PC-3 (cell line): ENCODE measurements at regions not wholly inside any gene's neighbourhood (a gene's known extent, or its start where the extent isn't known, plus 50 kb on each side); places are given as distances from the start of the nearest gene placed in this dataset.

Experiments
- CTCF ChIP-seq: fragments of 300-600 bp; sonication (generic); conservative IDR thresholded peaks from 2 replicates; pipeline ENCODE4 v1.5.1; 2017; ENCODE audit warnings: antibody characterized with exemption, low read depth, mild to moderate bottlenecking, low read length
- EZH2 ChIP-seq: fragments of 300-600 bp; sonication (generic); IDR thresholded peaks from one replicate; pipeline ENCODE4 v1.6.1; 2017; ENCODE audit warnings: antibody characterized with exemption, mild to moderate bottlenecking, low read length; ENCODE audit not compliant: unreplicated experiment

- TF ChIP-seq CTCF: no peak
- TF ChIP-seq EZH2: no peak
Observed at GRCh38 chr12:4825011-4825858, 84.5 kb upstream of the KCNA1 start.
